Adipocyte (in vitro differentiated cells): ENCODE measurements at regions not wholly inside any gene's neighbourhood (a gene's known extent, or its start where the extent isn't known, plus 50 kb on each side); places are given as distances from the start of the nearest gene placed in this dataset.

Experiments
- DNase-seq: peaks from one replicate; pipeline ENCODE4 v3.0.0-alpha.2; 2015; ENCODE audit warnings: low read depth
- H3K27me3 ChIP-seq: replicated peaks from 2 replicates; pipeline ENCODE4 v1.7.0; 2013; ENCODE audit warnings: mild to moderate bottlenecking, low read length, moderate library complexity; ENCODE audit not compliant: control insufficient read depth, insufficient read depth
- H3K36me3 ChIP-seq: 2 replicates; pipeline ENCODE4 v1.7.0; 2013; ENCODE audit warnings: low read length, mild to moderate bottlenecking, moderate library complexity; ENCODE audit not compliant: control insufficient read depth, insufficient read depth, severe bottlenecking
- H3K4me1 ChIP-seq: 2 replicates; pipeline ENCODE4 v1.7.0; 2013; ENCODE audit warnings: mild to moderate bottlenecking, low read length, moderate library complexity; ENCODE audit not compliant: control insufficient read depth, insufficient read depth
- H3K4me3 ChIP-seq: 2 replicates; pipeline ENCODE4 v1.7.0; 2013; ENCODE audit warnings: mild to moderate bottlenecking, low read length, moderate library complexity
- H3K9ac ChIP-seq: 2 replicates; pipeline ENCODE4 v1.7.0; 2013; ENCODE audit warnings: mild to moderate bottlenecking, low read length, moderate library complexity
- H3K9me3 ChIP-seq: 2 replicates; pipeline ENCODE4 v1.7.0; 2013; ENCODE audit warnings: mild to moderate bottlenecking, low read length, moderate library complexity; ENCODE audit not compliant: control insufficient read depth

DNA sequence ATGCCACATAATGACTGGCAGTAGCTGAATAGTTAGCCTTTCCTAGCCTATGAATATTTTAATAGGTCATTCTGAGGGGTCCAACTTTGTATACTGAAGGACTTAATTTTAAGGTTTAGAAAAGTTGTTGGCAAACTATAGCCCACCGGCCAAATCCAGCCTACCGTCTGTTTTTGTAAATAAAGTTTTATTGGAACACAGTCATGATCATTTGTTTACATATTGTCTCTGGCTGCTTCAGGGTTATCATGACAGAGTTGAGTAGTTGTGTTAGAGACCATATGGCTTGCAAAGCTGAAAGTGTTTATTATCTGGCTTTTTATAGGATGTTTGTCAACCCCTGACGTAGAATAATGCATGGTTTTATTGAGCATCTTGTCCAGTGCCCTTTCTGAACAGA is 73.4 kb downstream of the NTMT2 start:
- Histone ChIP-seq H3K4me3 (no peak overlapping the region), H3K4me1 (peaks cover 61% of the 10 kb centered on the region), H3K9me3 (no peaks in the 10 kb centered on the region), H3K9ac (no peak overlapping the region), H3K27me3 (no peaks in the 10 kb centered on the region), H3K36me3 (no peaks in the 10 kb centered on the region)
- no peak for DNase-seq

DNA sequence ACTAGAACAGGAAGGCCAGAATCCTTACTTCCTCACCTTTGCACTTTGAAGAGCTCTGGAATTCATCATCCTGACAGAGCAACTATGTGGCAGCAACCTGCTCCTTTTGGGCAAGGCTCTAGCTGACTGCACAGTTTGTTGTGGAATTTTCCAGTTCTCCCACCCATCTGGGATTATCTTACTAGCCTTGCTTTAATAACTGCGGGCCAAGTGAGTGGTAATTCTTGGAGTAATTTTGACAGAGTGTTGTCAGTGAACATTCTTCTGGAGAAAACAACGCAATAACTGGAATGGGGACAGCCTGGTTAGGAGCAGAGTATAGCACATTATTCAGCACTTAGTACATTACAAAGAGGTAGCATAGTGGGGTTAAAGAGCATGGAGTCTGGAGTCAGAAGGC is 75.3 kb downstream of the NTMT2 start:
- Histone ChIP-seq H3K27me3 (no peaks in the 10 kb centered on the region), H3K9ac (peak overlapping the region; percentile 48), H3K36me3 (no peaks in the 10 kb centered on the region), H3K4me3 (no peak overlapping the region), H3K4me1 (peaks cover 55% of the 10 kb centered on the region), H3K9me3 (no peaks in the 10 kb centered on the region)
- DNase-seq: no peak

DNA sequence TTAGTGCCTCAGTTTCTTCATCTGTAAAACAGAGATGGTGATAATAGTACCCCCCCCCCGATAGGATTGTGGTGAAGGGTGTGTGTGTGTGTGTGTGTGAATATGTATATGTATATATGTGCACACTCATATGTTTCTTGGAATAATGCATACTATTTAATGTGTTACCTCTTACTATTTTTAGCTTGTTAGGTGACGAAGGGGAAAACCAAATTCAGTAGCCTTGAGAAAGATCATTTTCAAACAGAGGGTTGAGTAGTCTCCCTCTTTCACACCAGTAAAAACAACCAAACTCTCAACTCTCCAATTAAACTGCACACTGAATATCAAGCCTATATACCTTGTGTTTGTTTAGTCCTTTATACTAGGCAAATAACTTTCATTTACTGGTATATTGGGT is 75.7 kb downstream of the NTMT2 start:
- Histone ChIP-seq H3K27me3 (no peaks in the 10 kb centered on the region), H3K4me3 (no peak overlapping the region), H3K4me1 (peaks cover 57% of the 10 kb centered on the region), H3K36me3 (no peaks in the 10 kb centered on the region), H3K9me3 (no peaks in the 10 kb centered on the region), H3K9ac (peak overlapping the region; percentile 48)
- DNase-seq: no peak

DNA sequence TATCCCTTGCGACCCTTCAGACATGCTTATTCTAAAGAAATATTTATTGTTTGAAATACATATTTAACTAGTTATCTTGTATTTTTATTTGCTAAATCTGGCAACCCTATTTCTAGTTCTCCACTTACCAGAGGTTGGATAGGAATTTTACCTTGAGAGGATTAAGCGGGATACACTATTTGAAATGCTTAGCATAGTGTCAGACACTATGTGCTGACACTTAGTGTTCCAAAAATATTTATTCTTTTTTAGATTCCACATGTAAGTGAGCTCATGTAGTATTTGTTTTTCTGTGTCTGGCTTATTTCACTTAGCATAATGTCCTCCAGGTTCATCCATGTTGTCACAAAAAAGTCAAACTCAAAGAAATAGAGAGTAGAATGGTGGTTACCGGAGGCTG is 78.7 kb downstream of the NTMT2 start:
- no peaks in the 10 kb centered on the region for H3K9me3 ChIP-seq
- H3K36me3 ChIP-seq: no peaks in the 10 kb centered on the region
- no peaks in the 10 kb centered on the region for H3K27me3 ChIP-seq
- H3K9ac ChIP-seq: no peak overlapping the region
- H3K4me1 ChIP-seq: peaks cover 34% of the 10 kb centered on the region
- no peak for DNase-seq
- H3K4me3 ChIP-seq: no peak overlapping the region

DNA sequence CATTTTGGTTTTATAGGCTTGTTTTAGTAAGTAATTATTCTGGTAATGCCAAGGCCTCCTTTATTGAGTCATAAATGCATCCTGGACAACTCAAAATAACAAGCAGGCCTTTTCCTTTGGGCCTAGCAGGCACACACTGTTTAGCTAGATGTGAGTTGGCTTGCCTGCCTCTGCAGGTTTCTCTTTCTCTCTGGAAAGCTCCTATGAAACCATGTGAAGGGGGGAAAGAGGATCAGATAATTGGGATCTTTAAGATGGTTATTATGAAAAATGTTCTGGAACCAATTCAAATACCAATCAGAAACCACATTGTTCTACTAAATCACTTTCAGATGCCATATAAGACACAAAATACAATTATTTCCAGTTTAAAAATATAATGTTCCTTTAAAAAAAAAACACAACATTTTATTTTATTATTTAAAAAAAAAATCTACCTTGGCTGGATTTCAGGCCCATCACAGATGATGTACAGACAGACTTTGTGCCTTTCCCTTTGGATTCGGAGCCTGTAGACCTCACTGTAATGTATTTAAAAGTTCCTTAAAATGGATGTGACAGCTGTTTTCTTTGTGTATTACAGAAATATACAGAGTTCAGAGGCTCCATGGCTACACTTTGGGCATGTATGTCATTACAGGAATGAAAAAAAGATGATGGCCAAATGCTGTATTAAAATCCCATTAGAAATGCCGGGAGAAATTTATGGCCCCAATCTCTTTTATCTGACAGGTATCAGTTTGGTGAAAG is 80.2 kb downstream of the NTMT2 start:
- Histone ChIP-seq H3K9ac (peak overlapping the region; percentile 31), H3K4me1 (peaks cover 19% of the 10 kb centered on the region), H3K27me3 (no peaks in the 10 kb centered on the region), H3K36me3 (no peaks in the 10 kb centered on the region), H3K4me3 (no peak overlapping the region), H3K9me3 (no peaks in the 10 kb centered on the region)
- DNase-seq: peak; percentile 67

DNA sequence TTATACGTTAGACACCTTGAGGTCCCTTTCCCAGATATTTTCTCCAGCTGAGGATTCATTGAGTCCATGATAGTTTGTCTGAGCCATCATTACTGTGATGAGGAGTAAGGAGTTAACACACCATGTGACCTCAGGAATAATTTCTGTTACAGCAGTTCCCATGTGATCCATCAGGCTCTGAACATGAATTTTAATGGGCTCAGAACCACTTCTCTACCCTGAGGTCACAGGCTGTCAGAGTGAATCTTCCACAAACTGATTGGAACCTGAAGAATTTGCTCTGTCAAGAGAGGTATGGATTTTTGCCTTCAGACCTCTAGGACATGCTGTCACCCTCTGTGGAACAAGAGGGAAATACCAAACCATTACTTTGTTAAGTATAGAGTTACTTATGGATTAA is 81.0 kb downstream of the NTMT2 start:
- H3K4me1 ChIP-seq: peaks cover 12% of the 10 kb centered on the region
- H3K9me3 ChIP-seq: no peaks in the 10 kb centered on the region
- no peak overlapping the region for H3K4me3 ChIP-seq
- no peak for DNase-seq
- no peaks in the 10 kb centered on the region for H3K27me3 ChIP-seq
- H3K36me3 ChIP-seq: no peaks in the 10 kb centered on the region
- H3K9ac ChIP-seq: no peak overlapping the region

DNA sequence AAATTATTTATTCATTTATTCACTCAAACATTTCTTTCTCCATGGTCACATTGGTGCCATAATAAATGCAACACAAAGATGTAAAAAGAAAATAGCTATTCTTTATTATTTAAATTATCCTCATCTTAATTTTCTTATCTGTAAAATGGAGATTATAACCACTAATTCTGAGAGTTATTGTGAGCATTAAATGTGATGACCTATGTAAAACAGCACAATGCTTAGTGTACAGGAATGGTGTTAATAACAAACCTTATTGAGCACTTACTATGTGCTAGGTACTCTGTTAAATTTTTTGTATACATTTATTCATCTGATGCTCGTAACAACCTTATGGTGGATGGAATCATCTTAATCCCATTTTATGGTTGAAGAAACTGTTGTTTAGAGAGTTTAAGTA is 84.6 kb downstream of the NTMT2 start:
- H3K4me3 ChIP-seq: no peak overlapping the region
- H3K27me3 ChIP-seq: no peaks in the 10 kb centered on the region
- peaks cover 10% of the 10 kb centered on the region for H3K4me1 ChIP-seq
- no peak for DNase-seq
- no peaks in the 10 kb centered on the region for H3K9me3 ChIP-seq
- no peak overlapping the region for H3K9ac ChIP-seq
- no peaks in the 10 kb centered on the region for H3K36me3 ChIP-seq

DNA sequence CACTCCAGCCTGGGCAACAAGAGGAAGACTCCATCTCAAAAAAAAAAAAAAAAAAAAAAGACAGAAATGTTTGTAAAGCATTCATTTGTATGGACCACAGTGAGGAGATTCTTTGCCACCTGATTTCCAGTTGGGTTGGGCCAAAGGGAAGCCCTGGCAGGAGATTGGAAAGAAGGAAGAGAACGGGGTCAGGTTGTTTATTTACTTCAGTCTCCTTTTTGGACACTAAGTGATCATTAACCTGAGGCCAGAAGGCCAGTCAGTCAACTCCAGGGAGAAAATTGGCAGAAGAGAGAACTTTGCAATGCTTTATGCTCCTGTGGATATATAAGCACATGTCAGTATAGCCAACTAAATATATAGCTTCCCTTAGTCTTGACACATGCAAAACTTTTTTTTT is 85.9 kb downstream of the NTMT2 start:
- Histone ChIP-seq H3K4me1 (no peaks in the 10 kb centered on the region), H3K9me3 (no peaks in the 10 kb centered on the region)

DNA sequence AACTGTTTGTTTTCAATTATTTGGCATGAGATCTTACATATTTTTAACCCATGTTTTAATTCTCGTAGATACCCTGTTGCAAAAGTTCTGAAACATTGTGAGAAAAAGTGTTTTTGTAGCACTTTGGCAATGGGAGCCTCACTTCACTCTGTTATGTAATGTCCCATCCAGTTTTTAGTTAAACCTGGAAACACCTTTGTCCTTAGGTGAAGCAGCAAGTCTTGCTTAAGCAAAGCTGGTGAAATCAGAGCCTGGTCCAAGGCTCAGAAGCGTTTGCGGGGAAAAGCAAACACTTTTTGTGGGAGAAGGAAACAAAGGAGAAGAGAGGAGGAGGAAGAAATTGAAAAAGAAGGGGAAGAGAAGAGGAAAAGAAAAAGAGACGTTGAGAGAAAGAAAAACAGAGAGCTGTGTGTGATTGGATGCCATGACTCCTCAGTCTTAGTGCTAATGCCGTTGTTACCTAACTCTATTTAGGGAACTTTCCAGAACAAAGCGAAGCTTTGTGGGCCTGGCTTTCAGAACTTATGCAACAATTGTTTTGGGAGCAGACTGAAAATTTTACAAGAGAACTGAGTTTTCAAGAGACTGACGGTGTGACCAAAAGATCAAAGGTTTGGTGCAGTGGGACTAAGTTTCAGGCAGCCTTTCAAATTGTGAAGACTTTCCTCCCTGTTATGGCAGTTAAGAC is 93.1 kb downstream of the NTMT2 start:
- no peaks in the 10 kb centered on the region for H3K27me3 ChIP-seq
- peak overlapping the region; percentile 16 for H3K9ac ChIP-seq
- no peaks in the 10 kb centered on the region for H3K36me3 ChIP-seq
- no peak for DNase-seq
- H3K4me3 ChIP-seq: no peak overlapping the region
- peaks cover 17% of the 10 kb centered on the region for H3K4me1 ChIP-seq
- H3K9me3 ChIP-seq: no peaks in the 10 kb centered on the region

More for the DNA sequence above, 85.9 kb downstream of the NTMT2 start:
- Histone ChIP-seq H3K9ac (no peak overlapping the region), H3K27me3 (no peaks in the 10 kb centered on the region), H3K36me3 (no peaks in the 10 kb centered on the region), H3K4me3 (no peak overlapping the region)
- DNase-seq: no peak

DNA sequence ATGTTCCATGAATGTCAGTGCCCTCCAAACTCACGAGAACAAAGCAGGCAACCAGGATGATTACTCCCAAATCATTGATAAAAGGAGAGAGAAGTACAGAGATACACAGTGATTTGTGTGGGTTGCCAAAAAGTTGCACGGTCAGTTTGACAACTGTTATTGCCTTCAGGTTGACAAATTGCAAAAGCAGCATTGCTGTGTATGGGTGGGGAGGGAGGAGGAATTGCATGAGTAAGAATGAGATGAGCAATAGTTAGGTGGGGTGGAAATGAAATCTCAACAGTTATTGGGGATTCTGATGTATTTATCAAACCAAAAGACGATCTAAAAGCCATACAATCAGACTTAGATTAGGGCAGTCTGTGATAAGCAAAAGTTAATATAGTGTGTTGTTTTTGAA is 93.7 kb downstream of the NTMT2 start:
- Histone ChIP-seq H3K27me3 (no peaks in the 10 kb centered on the region), H3K4me3 (no peak overlapping the region), H3K9me3 (no peaks in the 10 kb centered on the region), H3K36me3 (no peaks in the 10 kb centered on the region), H3K9ac (peak overlapping the region; percentile 16), H3K4me1 (peaks cover 17% of the 10 kb centered on the region)
- peak; percentile 50 for DNase-seq

DNA sequence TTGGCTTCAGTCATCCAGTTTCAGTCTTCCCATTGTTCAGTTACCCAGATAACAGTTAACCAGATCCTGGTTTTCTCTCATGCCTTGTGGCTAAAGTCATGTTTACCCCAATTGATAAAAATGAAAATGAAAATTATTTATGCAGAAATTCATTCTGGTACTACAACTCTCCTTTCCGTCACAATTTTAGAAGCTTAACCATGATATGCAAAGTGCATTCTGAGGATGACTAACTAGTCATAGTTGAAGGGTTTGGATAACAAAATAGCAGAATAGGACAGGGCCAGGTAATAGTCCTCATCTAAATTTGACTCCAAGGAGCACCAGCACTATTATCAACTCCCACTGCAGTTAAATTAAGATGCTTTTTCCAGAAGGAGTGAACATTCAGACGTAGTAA is 94.7 kb downstream of the NTMT2 start:
- H3K27me3 ChIP-seq: no peaks in the 10 kb centered on the region
- H3K9ac ChIP-seq: no peak overlapping the region
- H3K9me3 ChIP-seq: no peaks in the 10 kb centered on the region
- no peak for DNase-seq
- H3K4me3 ChIP-seq: no peak overlapping the region
- peaks cover 17% of the 10 kb centered on the region for H3K4me1 ChIP-seq
- no peaks in the 10 kb centered on the region for H3K36me3 ChIP-seq
